ENCODE measurements at regions not wholly inside any gene's neighbourhood (a gene's known extent, or its start where the extent isn't known, plus 50 kb on each side); places are given as distances from the start of the nearest gene placed in this dataset.

DNA sequence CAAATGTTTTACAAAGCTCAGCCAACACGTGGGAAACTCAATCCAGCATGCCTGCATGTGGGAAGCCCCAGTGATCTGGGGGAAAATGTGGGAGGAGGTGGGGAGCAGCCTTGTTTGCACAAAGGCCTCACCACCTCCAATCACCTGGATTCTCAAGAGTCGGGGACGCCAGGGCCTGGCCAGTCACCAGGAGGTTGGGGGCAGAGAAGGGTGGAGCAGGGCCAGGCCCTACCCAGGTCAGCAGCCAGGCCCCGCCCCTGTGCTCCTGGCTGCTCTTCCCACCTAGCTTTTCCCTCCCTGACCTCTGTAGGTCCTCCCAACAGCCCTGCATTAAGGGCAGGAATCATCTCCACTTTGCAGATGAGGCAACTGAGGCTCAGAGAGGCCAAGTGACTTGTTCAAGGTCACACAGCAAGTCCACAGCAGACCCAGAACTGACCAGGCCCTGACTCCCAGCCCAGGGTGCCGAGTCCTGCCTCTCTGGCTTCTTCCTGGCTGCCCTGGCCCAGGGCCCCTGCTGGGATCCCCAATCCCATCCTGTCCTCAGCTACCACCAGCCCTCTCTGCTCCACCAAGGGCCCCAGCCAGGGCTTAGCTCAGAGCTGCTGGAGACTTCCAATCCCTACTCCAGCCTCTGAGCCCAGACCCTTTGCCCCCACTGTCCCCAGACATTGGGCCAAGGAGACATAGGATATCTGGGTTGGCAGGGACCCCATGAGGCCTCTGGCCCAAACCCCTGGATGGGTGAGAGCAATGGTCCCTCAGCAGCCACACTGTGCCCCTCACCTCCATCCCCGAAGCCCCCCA, 508.6 kb downstream of the PTPRU start:
- no peak for DNase-seq

GRCh38 chr1:29743931-29744330, 507.6 kb downstream of the PTPRU start:
- DNase-seq = no peak

- DNase-seq = no peak
Measured at GRCh38 chr1:29743264-29743663, 506.9 kb downstream of the PTPRU start.

GRCh38 chr1:29739176-29739575, 502.9 kb downstream of the PTPRU start:
- DNase-seq = no peak

GRCh38 chr1:29736582-29737188, 500.4 kb downstream of the PTPRU start:
- peak; percentile 20 for DNase-seq

- DNase-seq = peak; percentile 13
Measured at GRCh38 chr1:29732453-29732852, 496.1 kb downstream of the PTPRU start.

DNA sequence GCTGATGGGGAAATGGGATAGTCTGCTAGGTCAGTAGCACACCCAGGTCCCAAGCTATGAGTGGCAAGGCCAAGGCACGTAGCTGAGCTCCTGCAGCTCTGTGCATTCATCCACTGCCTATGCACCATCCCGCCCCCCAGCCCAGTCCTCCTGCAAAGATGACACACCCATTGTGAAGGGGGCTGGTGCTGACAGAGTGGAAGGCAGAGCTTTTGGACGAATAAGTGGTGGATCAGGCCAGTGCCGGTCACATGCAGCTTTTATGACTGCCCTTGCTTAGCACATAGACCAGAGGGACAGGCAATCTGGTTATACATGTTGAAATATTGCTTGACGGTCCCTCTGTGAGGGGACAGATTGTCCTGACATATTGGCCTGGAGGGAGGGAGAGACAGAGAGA, 494.3 kb downstream of the PTPRU start:
- no peak for DNase-seq

DNA sequence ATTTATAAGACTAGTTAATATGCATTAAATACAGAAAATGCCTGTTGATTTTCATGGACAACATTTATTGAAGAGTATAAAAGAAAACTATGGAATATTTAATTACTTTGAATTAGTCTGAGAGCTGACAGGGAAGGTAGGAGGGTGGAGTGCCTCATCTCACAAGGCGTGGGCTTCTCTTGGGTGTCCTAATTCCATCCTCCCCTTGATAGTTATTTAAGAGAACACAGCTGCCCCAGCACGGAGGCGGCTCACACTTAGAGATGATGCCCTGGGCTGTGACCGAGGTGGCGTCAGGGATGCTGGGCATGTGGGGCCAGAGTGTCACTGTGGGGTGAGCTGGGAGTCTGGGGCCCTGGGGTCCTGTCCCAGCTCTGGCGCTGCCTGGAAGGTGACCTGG, 493.0 kb downstream of the PTPRU start:
- DNase-seq = no peak

GRCh38 chr1:29728703-29729102, 492.4 kb downstream of the PTPRU start:
- no peak for DNase-seq

DNA sequence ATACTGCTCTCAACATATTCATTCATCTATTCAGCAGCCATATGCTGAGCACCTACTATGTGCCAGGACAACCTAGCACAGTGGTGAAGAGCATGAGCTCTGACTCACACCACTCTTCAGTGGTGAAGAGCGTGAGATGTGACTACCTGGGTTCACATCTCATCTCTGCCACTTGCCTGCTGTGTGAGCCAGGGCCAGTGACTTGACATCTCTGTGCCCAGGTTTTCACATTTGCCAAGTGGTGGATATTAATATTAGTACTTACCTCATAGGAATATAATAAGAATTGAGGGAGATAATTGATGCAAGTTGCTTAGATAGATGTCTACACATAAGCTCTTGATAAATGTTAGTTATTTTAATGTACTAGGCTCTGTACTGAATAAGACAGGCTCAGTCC, 488.9 kb downstream of the PTPRU start:
- no peak for DNase-seq

DNA sequence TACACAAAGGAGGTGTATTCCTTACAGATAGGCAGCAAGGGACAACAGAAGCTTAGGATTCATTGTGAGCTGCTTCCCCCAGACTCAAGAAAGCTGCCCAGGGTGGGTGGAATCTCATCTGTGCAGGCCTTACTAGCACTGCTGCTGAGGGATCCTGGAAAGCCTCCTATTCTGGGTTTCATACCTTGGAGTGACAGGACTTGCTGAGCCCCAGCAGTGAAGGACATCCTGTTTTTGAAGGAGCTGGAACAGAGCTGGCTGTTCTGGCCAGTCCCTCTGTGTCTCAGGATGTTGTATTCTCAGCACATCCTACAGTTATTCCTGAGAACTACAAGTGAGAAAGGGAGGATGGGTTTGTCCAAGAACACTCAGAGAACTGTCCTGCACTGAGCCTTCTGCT, 486.3 kb downstream of the PTPRU start:
- no peak for DNase-seq

- DNase-seq = no peak
Measured at GRCh38 chr1:29719253-29719652, 482.9 kb downstream of the PTPRU start.

DNA sequence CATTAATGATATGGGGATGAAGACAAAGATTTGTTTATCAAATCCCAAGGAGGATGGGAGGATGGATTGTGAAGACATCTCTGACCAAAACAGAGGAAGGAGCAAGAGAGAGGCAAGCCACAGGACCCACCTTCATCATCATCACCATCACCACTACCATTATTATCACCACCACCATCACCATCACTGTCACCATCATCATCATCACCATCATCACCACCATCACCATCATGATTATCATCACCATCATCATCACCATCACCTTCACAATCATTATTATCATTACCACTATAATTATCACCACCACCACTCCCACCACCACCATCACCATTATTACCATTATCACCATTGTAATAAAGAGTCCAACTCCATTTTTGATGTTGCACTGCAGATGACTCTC, 482.5 kb downstream of the PTPRU start:
- DNase-seq = no peak

GRCh38 chr1:29716306-29716705, 480.0 kb downstream of the PTPRU start:
- DNase-seq = no peak

- DNase-seq = no peak
Measured at GRCh38 chr1:29713857-29714256, 477.5 kb downstream of the PTPRU start.

- no peak for DNase-seq
Measured at GRCh38 chr1:29712801-29713200, 476.5 kb downstream of the PTPRU start.

DNA sequence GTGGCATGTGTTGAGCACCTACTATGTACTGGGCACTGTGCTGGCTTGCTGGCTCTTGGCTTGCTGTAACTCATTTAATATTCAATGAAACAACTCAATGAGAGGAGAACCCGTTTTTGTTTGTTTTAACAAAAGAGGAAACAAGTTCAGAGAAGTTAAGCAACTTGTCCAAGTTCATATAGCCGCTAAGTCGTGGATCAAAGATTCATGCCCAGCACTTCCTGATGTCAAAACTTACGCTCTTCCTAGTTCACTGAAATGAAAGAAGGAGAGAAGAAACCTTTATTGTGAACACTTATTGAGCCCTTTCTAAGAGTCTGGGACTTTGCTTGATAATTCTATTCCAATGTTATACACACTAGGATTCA, 475.9 kb downstream of the PTPRU start:
- DNase-seq = no peak

DNA sequence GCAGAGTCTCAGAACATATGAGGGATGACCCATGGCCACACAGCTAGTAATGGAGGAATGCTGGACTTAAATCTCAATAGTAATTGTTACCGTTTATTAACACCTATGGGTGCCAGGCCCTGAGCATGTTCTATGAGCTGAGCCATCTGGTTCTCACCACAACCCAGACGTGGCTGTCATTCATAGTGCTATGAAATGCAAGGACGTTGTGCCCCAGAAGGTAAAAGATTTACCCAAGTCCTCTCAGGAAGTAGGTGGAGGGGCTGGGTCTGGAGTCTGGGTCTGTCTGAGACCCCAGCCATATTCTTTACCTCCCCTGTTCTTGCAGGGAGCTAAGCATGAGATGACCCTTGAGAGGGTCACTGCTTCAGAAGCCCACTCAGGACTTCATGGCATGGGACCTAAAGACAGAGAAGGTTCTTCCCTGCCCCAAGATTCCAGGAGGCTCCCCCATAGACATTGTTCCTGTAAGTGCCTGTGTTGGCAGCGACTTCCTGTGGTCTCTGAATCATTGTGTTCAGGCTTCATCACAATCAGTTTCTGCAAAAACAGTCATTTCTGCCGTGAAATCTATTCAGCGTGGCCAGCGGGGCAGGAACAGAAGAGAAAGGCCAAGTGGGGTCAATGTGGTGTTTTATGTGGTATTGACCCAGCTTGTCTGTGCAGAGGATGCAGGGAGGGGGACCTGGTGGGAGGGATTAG, 475.4 kb downstream of the PTPRU start:
- DNase-seq = peak; percentile 8

DNA sequence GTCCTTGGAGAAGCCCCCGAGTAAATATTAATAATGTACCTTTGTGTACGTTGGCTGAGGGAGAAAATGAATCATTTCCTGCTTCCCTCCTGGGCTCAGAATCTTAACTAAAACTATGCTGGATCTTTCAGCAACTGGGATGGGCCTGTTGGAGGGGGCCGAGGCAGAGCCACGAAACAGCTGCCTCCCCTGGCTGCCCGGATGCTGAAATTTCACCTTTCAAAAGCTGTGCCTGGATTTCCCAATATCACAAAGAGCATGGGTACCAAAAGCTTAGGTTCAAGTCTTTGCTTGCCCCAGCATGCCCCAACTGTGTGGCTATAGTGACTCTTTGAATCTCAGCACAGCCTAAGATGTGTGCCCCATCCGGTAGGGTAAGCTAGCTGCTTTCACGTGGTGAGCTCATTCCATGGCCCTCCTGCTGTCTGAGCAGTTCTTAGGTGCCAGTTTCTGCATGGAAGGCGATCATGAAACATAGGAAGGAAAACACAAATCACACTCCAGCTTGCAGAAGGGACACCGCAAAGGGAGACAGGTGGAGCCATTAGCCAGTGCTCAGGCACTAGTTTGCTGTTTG, 473.5 kb downstream of the PTPRU start:
- no peak for DNase-seq

- no peak for DNase-seq
Measured at GRCh38 chr1:29708796-29709703, 472.7 kb downstream of the PTPRU start.

DNA sequence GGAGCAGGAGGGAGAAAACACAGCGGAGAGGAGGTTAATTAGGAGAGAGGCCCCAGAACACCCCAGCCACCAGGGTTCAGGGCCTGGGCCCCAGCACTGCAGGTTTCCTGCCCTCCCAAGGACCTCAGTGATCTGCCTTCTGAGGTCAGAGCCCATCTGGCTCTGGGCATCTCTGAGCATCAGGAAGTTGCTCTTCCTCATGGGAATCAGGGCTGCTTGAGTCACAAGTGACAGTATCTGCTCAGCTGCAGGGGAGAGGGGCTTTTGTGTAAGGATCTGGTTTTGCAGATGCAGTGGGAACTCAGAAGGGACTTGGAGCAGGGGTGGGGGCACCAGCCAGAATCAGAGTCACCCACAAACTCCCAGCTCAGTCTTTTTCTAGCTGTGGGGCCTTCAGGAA, 472.1 kb downstream of the PTPRU start:
- no peak for DNase-seq

GRCh38 chr1:29707796-29708195, 471.5 kb downstream of the PTPRU start:
- no peak for DNase-seq

DNA sequence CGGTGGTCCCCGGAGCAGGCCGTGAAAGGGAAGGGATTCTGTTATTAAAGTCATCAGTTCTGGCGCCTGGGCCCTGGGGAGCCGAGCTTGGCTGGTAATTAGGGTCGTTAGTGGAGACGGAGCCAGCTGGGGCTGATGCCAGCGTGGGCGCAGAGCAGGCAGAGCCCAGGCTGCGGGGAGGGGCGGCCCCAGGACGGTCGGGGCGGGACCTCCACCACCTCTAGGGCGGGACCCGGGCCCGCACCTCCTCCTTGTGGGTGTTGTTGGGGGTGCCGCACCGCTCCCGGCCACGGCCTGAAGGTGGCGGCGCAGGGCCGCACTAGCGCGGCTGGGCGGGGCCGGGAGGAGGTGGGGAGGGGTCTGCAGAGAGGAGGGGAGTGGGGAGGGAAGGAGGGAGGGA, 470.6 kb downstream of the PTPRU start:
- no peak for DNase-seq

Data from GDM1 (cell line).